Calu3 (cell line): ENCODE measurements at regions not wholly inside any gene's neighbourhood (a gene's known extent, or its start where the extent isn't known, plus 50 kb on each side); places are given as distances from the start of the nearest gene placed in this dataset.

Experiments
- BruUV-seq: library from RNA; stranded (reverse); fragments of 400-500 nt; replicated peaks from 2 replicates; lab custom pipeline; 2021; lab: Mats Ljungman, UMichigan
- CTCF ChIA-PET: fragments of 300-600 bp; sonication (Branson Sonifier 250); formaldehyde crosslinking; loops from one replicate; lab custom pipeline; 2022; ENCODE audit warnings: antibody characterized with exemption; lab: Charles Lee
- DNase-seq: peaks from one replicate; pipeline ENCODE4 v3.0.0; 2022
- H3K27ac Mint-ChIP-seq: one replicate; pipeline ENCODE4 v1.8.0; 2022; ENCODE audit warnings: mixed read lengths; ENCODE audit not compliant: unreplicated experiment
- H3K27me3 Mint-ChIP-seq: one replicate; pipeline ENCODE4 v1.8.0; 2022; ENCODE audit warnings: mixed read lengths; ENCODE audit not compliant: unreplicated experiment
- H3K36me3 Mint-ChIP-seq: one replicate; pipeline ENCODE4 v1.8.0; 2022; ENCODE audit warnings: mild to moderate bottlenecking, moderate library complexity, mixed read lengths; ENCODE audit not compliant: insufficient read depth, unreplicated experiment
- H3K4me1 Mint-ChIP-seq: one replicate; pipeline ENCODE4 v1.8.0; 2022; ENCODE audit warnings: mild to moderate bottlenecking, low read depth, mixed read lengths; ENCODE audit not compliant: unreplicated experiment
- H3K4me3 Mint-ChIP-seq: one replicate; pipeline ENCODE4 v1.8.0; 2022; ENCODE audit warnings: mild to moderate bottlenecking, low read depth, moderate library complexity, mixed read lengths; ENCODE audit not compliant: unreplicated experiment
- H3K9me3 Mint-ChIP-seq: one replicate; pipeline ENCODE4 v1.8.0; 2022; ENCODE audit warnings: low read depth, mixed read lengths; ENCODE audit not compliant: unreplicated experiment
- intact Hi-C: fragments of 100-400 bp; cut with micrococcal nuclease; formaldehyde crosslinking; loops from one replicate; pipeline ENCODE4 v1.10.0; 2022; ENCODE audit not compliant: unreplicated experiment
- TF ChIP-seq, protein P1 (sequence below): fragments of 200-600 bp; IDR thresholded peaks from one replicate; pipeline ENCODE4 v1.8.0; 2022; ENCODE audit warnings: antibody characterized with exemption; ENCODE audit not compliant: unreplicated experiment

DNA sequence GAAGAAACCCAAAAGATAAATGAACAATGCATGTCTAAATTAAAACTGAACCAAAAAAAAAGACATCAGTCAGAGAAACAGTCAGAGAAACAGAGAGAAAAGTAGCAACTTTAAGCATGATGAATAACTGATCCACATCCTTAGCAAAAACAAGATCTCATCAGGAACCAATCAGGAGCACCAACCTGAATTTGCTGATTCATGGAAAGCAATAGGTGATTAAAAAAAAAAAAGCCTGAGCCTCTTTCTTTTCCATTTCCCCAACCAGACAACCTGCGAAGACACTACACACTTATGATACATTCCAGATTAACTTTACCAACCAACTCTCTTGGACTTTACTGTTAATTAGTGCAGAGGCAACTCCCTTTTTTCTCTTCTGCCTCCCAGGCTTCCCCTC lies 112.7 kb upstream of the TAS2R1 start:
- intact Hi-C loops = no loop called here
- Mint-ChIP-seq H3K4me3 (no peak overlapping the region), H3K27ac (no peak overlapping the region), H3K9me3 (peaks cover 6% of the 10 kb centered on the region), H3K27me3 (no peaks in the 10 kb centered on the region), H3K4me1 (no peaks in the 10 kb centered on the region), H3K36me3 (no peaks in the 10 kb centered on the region)
- no TSS peak for BruUV-seq
- CTCF ChIA-PET = no interaction called here
- no peak for DNase-seq
- TF ChIP-seq, protein P1, sequence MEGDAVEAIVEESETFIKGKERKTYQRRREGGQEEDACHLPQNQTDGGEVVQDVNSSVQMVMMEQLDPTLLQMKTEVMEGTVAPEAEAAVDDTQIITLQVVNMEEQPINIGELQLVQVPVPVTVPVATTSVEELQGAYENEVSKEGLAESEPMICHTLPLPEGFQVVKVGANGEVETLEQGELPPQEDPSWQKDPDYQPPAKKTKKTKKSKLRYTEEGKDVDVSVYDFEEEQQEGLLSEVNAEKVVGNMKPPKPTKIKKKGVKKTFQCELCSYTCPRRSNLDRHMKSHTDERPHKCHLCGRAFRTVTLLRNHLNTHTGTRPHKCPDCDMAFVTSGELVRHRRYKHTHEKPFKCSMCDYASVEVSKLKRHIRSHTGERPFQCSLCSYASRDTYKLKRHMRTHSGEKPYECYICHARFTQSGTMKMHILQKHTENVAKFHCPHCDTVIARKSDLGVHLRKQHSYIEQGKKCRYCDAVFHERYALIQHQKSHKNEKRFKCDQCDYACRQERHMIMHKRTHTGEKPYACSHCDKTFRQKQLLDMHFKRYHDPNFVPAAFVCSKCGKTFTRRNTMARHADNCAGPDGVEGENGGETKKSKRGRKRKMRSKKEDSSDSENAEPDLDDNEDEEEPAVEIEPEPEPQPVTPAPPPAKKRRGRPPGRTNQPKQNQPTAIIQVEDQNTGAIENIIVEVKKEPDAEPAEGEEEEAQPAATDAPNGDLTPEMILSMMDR = no peak

GRCh38 chr5:9739135-9739534 lies 109.0 kb upstream of the TAS2R1 start:
- CTCF ChIA-PET = no interaction called here
- Mint-ChIP-seq H3K4me1 (no peaks in the 10 kb centered on the region), H3K27me3 (no peaks in the 10 kb centered on the region), H3K9me3 (peaks cover 3% of the 10 kb centered on the region), H3K27ac (no peak overlapping the region), H3K4me3 (no peak overlapping the region), H3K36me3 (no peaks in the 10 kb centered on the region)
- DNase-seq = no peak
- BruUV-seq = no TSS peak
- intact Hi-C loops = no loop called here
- TF ChIP-seq, protein P1 = no peak

- peaks cover 2% of the 10 kb centered on the region for H3K9me3 Mint-ChIP-seq
- DNase-seq = no peak
- no TSS peak for BruUV-seq
These were observed 107.1 kb upstream of the TAS2R1 start for GRCh38 chr5:9737265-9737664.

GRCh38 chr5:9733486-9733885 lies 103.3 kb upstream of the TAS2R1 start:
- H3K27ac Mint-ChIP-seq = no peak overlapping the region
- BruUV-seq = no TSS peak
- H3K4me3 Mint-ChIP-seq = no peak overlapping the region
- CTCF ChIA-PET = interaction anchor here (0.7 kb wide), 1 partner anchor 414 kb away, joined by 3 read pairs; no protein-coding TSS in a partner anchor
- intact Hi-C loops = no loop called here
- TF ChIP-seq, protein P1 = no peak
- peaks cover 8% of the 10 kb centered on the region for H3K9me3 Mint-ChIP-seq
- H3K27me3 Mint-ChIP-seq = peaks cover 11% of the 10 kb centered on the region
- no peaks in the 10 kb centered on the region for H3K4me1 Mint-ChIP-seq
- no peak for DNase-seq
- H3K36me3 Mint-ChIP-seq = no peaks in the 10 kb centered on the region

More at GRCh38 chr5:9737265-9737664, 107.1 kb upstream of the TAS2R1 start:
- no peak overlapping the region for H3K4me3 Mint-ChIP-seq
- no peaks in the 10 kb centered on the region for H3K36me3 Mint-ChIP-seq
- no peaks in the 10 kb centered on the region for H3K27me3 Mint-ChIP-seq
- no peak overlapping the region for H3K27ac Mint-ChIP-seq
- intact Hi-C loops = no loop called here
- CTCF ChIA-PET = interaction anchor here (0.6 kb wide), 1 partner anchor 777 kb away, joined by 3 read pairs; no protein-coding TSS in a partner anchor
- H3K4me1 Mint-ChIP-seq = no peaks in the 10 kb centered on the region
- TF ChIP-seq, protein P1 = no peak
